ENCODE measurements at regions not wholly inside any gene's neighbourhood (a gene's known extent, or its start where the extent isn't known, plus 50 kb on each side); places are given as distances from the start of the nearest gene placed in this dataset.

DNA sequence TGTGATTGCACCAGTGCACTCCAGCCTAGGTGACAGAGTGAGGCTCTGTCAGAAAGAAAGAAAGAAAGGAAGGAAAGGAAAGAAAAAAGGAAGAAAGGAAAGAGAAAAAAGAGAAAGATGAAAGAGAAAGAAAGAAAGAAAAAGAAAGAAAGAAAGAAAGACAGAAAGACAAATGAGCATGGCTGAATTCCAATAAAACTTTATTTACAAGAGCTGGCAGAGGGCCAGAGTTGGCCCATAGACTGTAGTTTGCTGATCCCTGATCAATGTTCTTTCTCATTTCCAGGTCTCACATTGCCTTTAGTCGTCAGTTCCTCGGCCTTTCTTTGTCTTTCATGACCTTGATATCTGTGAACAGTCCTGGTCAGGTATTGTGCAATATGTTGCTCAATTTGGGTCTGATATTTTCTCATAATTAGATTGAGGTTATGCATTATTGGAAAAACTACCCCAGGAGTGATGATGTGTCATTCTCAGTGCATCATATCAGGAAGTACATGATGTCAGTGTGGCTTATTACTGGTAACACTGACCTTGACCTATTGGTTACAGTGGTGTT lies 68.5 kb upstream of the MED9 start:
- TF ChIP-seq, protein P1, sequence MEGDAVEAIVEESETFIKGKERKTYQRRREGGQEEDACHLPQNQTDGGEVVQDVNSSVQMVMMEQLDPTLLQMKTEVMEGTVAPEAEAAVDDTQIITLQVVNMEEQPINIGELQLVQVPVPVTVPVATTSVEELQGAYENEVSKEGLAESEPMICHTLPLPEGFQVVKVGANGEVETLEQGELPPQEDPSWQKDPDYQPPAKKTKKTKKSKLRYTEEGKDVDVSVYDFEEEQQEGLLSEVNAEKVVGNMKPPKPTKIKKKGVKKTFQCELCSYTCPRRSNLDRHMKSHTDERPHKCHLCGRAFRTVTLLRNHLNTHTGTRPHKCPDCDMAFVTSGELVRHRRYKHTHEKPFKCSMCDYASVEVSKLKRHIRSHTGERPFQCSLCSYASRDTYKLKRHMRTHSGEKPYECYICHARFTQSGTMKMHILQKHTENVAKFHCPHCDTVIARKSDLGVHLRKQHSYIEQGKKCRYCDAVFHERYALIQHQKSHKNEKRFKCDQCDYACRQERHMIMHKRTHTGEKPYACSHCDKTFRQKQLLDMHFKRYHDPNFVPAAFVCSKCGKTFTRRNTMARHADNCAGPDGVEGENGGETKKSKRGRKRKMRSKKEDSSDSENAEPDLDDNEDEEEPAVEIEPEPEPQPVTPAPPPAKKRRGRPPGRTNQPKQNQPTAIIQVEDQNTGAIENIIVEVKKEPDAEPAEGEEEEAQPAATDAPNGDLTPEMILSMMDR (IDR thresholded peaks at IDR 0.05) = no peak
- Histone ChIP-seq H3K4me1 (no peaks in the 10 kb centered on the region), H3K9ac (ENCODE audit: low read depth in 2 of 2, low read length in 2 of 2) (no peak overlapping the region), H3K9me3 (no peaks in the 10 kb centered on the region), H3K27me3 (no peaks in the 10 kb centered on the region), H3K36me3 (no peaks in the 10 kb centered on the region), H3K4me3 (no peak overlapping the region), H3K27ac (no peak overlapping the region)
- no peak for DNase-seq
- intact Hi-C loops (cut with DNase I) = no loop called here

DNA sequence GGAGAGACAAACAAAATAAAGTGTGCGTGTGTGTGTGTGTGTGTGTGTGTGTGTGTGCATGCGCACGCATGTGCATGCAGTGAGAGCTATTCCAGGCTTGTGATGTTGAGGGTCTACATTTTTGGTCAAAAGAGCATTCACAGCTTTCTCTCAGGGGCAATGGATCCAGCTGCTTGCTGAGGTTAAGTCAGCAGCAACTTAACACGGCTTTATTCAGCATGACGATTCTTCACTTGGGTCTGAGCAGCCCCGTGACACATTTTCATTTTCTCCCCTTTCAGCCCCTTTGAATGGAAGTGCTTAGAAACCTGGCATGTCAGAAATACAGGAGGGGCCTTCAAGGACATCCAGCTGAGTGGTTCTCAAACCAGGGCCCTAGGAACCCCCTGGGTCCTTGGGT lies 66.4 kb upstream of the MED9 start:
- TF ChIP-seq, protein P1 (IDR thresholded peaks at IDR 0.05) = no peak
- H3K36me3 ChIP-seq = no peaks in the 10 kb centered on the region
- intact Hi-C loops (cut with DNase I) = no loop called here
- no peak overlapping the region for H3K4me3 ChIP-seq
- no peaks in the 10 kb centered on the region for H3K4me1 ChIP-seq
- H3K9me3 ChIP-seq = no peaks in the 10 kb centered on the region
- no peak overlapping the region for H3K27ac ChIP-seq
- H3K27me3 ChIP-seq = no peaks in the 10 kb centered on the region
- no peak overlapping the region for H3K9ac ChIP-seq (ENCODE audit: low read depth in 2 of 2, low read length in 2 of 2)
- DNase-seq = no peak

DNA sequence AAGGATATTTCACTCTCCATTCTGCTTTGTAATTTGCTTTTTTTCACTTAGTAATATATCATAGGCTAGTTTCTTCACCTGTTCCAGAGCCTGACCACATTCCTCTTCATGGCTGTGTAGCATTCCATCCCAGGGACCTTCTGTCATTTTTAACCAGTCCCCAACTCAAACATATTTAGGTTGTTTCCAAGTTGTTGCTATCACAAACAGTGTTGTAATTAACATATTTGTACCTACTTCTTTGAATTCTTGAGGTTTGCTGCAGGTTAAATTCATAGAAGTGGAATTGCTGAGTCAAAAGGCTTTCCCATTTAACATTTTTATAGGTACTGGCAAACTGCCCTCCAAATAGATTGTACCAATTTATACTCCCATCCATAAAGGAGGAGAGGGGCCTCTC lies 65.1 kb upstream of the MED9 start:
- Histone ChIP-seq H3K4me1 (no peaks in the 10 kb centered on the region), H3K36me3 (no peaks in the 10 kb centered on the region), H3K9ac (ENCODE audit: low read depth in 2 of 2, low read length in 2 of 2) (no peak overlapping the region), H3K27me3 (no peaks in the 10 kb centered on the region), H3K27ac (no peak overlapping the region), H3K9me3 (no peaks in the 10 kb centered on the region), H3K4me3 (no peak overlapping the region)
- DNase-seq = no peak
- TF ChIP-seq, protein P1 (IDR thresholded peaks at IDR 0.05) = no peak
- intact Hi-C loops (cut with DNase I) = no loop called here

DNA sequence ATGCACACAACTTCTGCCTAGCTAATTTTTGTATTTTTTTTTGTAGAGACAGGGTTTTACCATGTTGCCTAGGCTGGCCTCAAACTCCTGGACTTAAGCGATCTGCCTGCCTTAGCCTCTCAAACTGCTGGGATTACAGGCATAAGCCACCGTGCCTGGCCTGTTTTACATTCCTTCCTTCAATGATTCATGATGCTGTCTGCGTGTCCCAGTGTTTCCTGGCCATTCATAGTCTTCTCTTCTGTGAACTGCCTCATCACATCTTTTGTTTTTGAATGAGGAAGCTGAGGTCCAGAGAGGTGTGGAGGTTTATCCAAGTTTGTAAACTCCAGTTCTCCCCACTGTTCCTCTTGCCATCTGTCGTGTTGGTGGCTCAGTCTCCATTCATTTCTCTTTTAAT lies 64.5 kb upstream of the MED9 start:
- Histone ChIP-seq H3K9me3 (no peaks in the 10 kb centered on the region), H3K27me3 (no peaks in the 10 kb centered on the region), H3K4me1 (no peaks in the 10 kb centered on the region), H3K36me3 (no peaks in the 10 kb centered on the region), H3K27ac (no peak overlapping the region), H3K9ac (ENCODE audit: low read depth in 2 of 2, low read length in 2 of 2) (no peak overlapping the region), H3K4me3 (no peak overlapping the region)
- intact Hi-C loops (cut with DNase I) = no loop called here
- DNase-seq = no peak
- TF ChIP-seq, protein P1 (IDR thresholded peaks at IDR 0.05) = no peak

DNA sequence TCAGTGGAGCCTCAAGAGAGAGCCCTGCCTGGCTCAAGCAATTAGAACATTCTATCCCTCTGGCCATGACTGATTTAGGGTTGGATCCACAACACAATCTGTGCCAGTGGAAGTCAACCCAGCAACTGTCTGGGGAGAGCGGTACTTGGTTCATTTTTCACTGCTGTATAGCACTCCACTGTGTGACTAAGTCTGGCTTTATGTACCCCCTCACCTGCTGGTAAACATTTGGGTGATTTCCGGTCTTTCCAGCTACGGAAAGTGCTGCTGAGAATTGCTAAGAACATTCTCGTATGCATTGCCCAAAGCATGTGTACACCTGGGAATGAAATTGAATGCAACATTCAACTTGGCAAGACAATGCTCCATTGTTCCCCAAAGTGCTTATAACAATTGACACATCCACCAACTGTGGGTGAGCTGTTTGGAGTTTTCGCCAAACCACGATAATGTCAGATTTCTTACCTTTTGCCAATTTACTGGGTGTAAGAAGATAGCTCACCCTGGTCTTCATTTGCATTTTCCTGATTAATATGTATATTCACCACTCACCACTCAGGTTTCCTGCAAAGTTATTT lies 63.5 kb upstream of the MED9 start:
- no peaks in the 10 kb centered on the region for H3K36me3 ChIP-seq
- H3K4me1 ChIP-seq = no peaks in the 10 kb centered on the region
- H3K27ac ChIP-seq = no peak overlapping the region
- H3K4me3 ChIP-seq = no peak overlapping the region
- TF ChIP-seq, protein P1 (IDR thresholded peaks at IDR 0.05) = no peak
- H3K9me3 ChIP-seq = no peaks in the 10 kb centered on the region
- intact Hi-C loops (cut with DNase I) = no loop called here
- H3K9ac ChIP-seq (ENCODE audit: low read depth in 2 of 2, low read length in 2 of 2) = no peak overlapping the region
- DNase-seq = no peak
- H3K27me3 ChIP-seq = no peaks in the 10 kb centered on the region
